ENCODE measurements at regions not wholly inside any gene's neighbourhood (a gene's known extent, or its start where the extent isn't known, plus 50 kb on each side); places are given as distances from the start of the nearest gene placed in this dataset.
A peak's percentile ranks its signal among the peaks of the same experiment; 100 is the strongest.

DNA sequence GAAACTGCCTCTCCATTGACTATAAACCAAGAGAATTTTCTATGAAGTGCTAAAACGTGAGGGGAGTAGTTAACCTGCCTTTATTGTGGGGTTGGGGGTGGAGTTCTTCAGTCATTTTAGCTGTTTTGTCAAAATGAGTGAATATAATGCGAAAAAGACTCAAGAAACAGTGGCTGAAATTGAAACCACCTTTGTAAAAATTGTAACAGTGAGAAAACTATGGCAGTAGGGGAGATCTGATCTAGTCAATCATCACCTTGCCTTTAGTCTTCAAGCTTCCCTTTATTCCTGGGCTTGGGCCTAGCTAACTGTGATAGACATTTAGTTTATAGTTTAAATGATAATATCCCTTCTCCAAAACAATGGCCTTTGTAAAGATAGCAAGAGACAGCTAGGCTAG lies 1927.3 kb downstream of the STIM2 start:
- Histone ChIP-seq H3K4me1 (ENCODE audit: control insufficient read depth in 1 of 2, insufficient read depth in 2 of 2, low read depth in 1 of 2, low read length in 1 of 2) (no peaks in the 10 kb centered on the region), H3K27ac (ENCODE audit: low read depth in 2 of 2, low read length in 1 of 2) (no peak overlapping the region), H2AFZ (ENCODE audit: low read depth) (no peak overlapping the region), H4K20me1 (ENCODE audit: insufficient read depth) (no peaks in the 10 kb centered on the region), H3K9ac (no peak overlapping the region), H3K4me2 (no peak overlapping the region), H3K9me3 (no peaks in the 10 kb centered on the region), H3K4me3 (ENCODE audit: low read depth in 2 of 2, low read length in 1 of 2) (no peak overlapping the region), H3K79me2 (ENCODE audit: insufficient read depth) (no peaks in the 10 kb centered on the region), H3K36me3 (replicated peaks in 1 of 2; ENCODE audit: control insufficient read depth in 1 of 2, insufficient read depth in 2 of 2, low read length in 1 of 2) (no peaks in the 10 kb centered on the region), H3K27me3 (ENCODE audit: insufficient read depth) (no peaks in the 10 kb centered on the region), H3F3A (replicated peaks; ENCODE audit: insufficient read depth) (no peaks in the 10 kb centered on the region), H3K9me2 (no peaks in the 10 kb centered on the region; the same call in 1 of the 2 replicates)
- no peak for DNase-seq
- ChIA-PET POLR2A (no interaction called here), CTCF (no interaction called here)
- no peak for TF ChIP-seq SIN3A (IDR thresholded peaks at IDR 0.05; ENCODE audit: borderline replicate concordance, low read depth, low read length)
- TF ChIP-seq, protein P1, sequence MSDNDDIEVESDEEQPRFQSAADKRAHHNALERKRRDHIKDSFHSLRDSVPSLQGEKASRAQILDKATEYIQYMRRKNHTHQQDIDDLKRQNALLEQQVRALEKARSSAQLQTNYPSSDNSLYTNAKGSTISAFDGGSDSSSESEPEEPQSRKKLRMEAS (IDR thresholded peaks at IDR 0.05; ENCODE audit: low read depth), result no peak
- no peak for TF ChIP-seq RCOR1 (IDR thresholded peaks at IDR 0.05; ENCODE audit: low read length)
- TF ChIP-seq, protein P2, sequence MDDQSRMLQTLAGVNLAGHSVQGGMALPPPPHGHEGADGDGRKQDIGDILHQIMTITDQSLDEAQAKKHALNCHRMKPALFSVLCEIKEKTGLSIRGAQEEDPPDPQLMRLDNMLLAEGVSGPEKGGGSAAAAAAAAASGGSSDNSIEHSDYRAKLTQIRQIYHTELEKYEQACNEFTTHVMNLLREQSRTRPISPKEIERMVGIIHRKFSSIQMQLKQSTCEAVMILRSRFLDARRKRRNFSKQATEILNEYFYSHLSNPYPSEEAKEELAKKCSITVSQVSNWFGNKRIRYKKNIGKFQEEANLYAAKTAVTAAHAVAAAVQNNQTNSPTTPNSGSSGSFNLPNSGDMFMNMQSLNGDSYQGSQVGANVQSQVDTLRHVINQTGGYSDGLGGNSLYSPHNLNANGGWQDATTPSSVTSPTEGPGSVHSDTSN (IDR thresholded peaks at IDR 0.05), result no peak
- WGBS (ENCODE audit: low lambda C conversion rate), result 2% methylated on average over 2 of the region's 2 CpGs

DNA sequence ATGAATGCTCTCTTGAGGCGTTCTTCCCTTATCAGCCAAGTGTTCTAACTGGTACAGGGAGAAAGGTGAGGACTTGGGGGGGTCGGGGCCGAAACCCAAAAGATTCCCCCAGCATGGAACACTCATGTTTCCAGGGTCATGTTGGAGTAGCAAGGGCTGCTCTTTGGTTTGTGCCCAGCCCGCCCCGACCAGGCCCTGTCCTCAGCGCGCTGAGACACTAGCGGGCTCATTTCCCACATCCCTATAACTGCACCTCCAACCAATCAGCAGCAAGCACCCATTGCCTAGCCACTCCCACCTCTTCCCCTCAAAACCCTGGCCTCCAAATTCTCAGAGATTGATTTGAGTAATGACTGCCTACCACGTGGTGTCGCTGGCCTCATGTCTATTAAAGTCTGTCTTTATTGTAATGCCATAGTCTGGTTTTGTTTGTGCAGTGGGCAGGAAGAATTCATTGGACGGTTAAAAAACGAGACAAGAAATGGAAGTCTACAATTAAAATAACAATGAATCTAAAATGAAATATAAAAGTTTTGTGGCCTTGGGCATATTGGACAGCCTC lies 1928.4 kb downstream of the STIM2 start:
- no peak overlapping the region for H3K4me3 ChIP-seq (ENCODE audit: low read depth in 2 of 2, low read length in 1 of 2)
- H3K4me1 ChIP-seq (ENCODE audit: control insufficient read depth in 1 of 2, insufficient read depth in 2 of 2, low read depth in 1 of 2, low read length in 1 of 2), result no peaks in the 10 kb centered on the region
- no peaks in the 10 kb centered on the region; the same call in 1 of the 2 replicates for H3K9me2 ChIP-seq
- peak; percentile 3 for DNase-seq
- H3K9ac ChIP-seq, result no peak overlapping the region
- no peak overlapping the region for H3K4me2 ChIP-seq
- H3K36me3 ChIP-seq (replicated peaks in 1 of 2; ENCODE audit: control insufficient read depth in 1 of 2, insufficient read depth in 2 of 2, low read length in 1 of 2), result no peaks in the 10 kb centered on the region
- no peak overlapping the region for H3K27ac ChIP-seq (ENCODE audit: low read depth in 2 of 2, low read length in 1 of 2)
- no peak for TF ChIP-seq GATA2 (CRISPR knock-in tag; IDR thresholded peaks at IDR 0.05)
- TF ChIP-seq SMC3 (IDR thresholded peaks at IDR 0.05; ENCODE audit: low read depth, low read length), result 0 out of 2 replicates have a peak, but pooled peaks have one; percentile 4
- TF ChIP-seq YY1 (IDR thresholded peaks at IDR 0.05; ENCODE audit: low read depth), result no peak
- TF ChIP-seq, protein P3, sequence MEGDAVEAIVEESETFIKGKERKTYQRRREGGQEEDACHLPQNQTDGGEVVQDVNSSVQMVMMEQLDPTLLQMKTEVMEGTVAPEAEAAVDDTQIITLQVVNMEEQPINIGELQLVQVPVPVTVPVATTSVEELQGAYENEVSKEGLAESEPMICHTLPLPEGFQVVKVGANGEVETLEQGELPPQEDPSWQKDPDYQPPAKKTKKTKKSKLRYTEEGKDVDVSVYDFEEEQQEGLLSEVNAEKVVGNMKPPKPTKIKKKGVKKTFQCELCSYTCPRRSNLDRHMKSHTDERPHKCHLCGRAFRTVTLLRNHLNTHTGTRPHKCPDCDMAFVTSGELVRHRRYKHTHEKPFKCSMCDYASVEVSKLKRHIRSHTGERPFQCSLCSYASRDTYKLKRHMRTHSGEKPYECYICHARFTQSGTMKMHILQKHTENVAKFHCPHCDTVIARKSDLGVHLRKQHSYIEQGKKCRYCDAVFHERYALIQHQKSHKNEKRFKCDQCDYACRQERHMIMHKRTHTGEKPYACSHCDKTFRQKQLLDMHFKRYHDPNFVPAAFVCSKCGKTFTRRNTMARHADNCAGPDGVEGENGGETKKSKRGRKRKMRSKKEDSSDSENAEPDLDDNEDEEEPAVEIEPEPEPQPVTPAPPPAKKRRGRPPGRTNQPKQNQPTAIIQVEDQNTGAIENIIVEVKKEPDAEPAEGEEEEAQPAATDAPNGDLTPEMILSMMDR (IDR thresholded peaks at IDR 0.05), result peak; percentile 48
- TF ChIP-seq RAD21 (IDR thresholded peaks at IDR 0.05; ENCODE audit: low read length), result peak; percentile 45
- TF ChIP-seq, protein P4, sequence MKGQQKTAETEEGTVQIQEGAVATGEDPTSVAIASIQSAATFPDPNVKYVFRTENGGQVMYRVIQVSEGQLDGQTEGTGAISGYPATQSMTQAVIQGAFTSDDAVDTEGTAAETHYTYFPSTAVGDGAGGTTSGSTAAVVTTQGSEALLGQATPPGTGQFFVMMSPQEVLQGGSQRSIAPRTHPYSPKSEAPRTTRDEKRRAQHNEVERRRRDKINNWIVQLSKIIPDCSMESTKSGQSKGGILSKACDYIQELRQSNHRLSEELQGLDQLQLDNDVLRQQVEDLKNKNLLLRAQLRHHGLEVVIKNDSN (IDR thresholded peaks at IDR 0.05; ENCODE audit: borderline replicate concordance, low read depth), result no peak
- TF ChIP-seq SIN3A (IDR thresholded peaks at IDR 0.05; ENCODE audit: borderline replicate concordance, low read depth, low read length), result no peak
- TF ChIP-seq EZH2phosphoT487 (IDR thresholded peaks at IDR 0.05; ENCODE audit: borderline replicate concordance, low read depth), result no peak
- H3F3A ChIP-seq (replicated peaks; ENCODE audit: insufficient read depth), result no peaks in the 10 kb centered on the region
- WGBS (ENCODE audit: low lambda C conversion rate), result 38% methylated on average over 12 of the region's 12 CpGs
- no peaks in the 10 kb centered on the region for H3K27me3 ChIP-seq (ENCODE audit: insufficient read depth)
- CTCF ChIA-PET, result no interaction called here
- POLR2A ChIA-PET, result no interaction called here
- H3K79me2 ChIP-seq (ENCODE audit: insufficient read depth), result no peaks in the 10 kb centered on the region
- no peak overlapping the region; the same call in 1 of the 2 replicates for H2AFZ ChIP-seq (ENCODE audit: low read depth)
- no peaks in the 10 kb centered on the region for H3K9me3 ChIP-seq
- H4K20me1 ChIP-seq (ENCODE audit: insufficient read depth), result no peaks in the 10 kb centered on the region

Data from SK-N-SH (cell line).